HepG2 (cell line): ENCODE measurements at regions not wholly inside any gene's neighbourhood (a gene's known extent, or its start where the extent isn't known, plus 50 kb on each side); places are given as distances from the start of the nearest gene placed in this dataset.

ENCODE experiments used
- ATAC-seq: fragments of 200-7000 bp; cut with Tn5 transposase; 3 replicates; pipeline ENCODE4 v1.9.1; 2020; ENCODE audit warnings: mild to moderate bottlenecking, moderate library complexity
- BruUV-seq: library from RNA; stranded (reverse); fragments of 400-500 nt; replicated peaks from 2 replicates; lab custom pipeline; 2021; lab: Mats Ljungman, UMichigan
- CTCF ChIA-PET: fragments of 300-600 bp; formaldehyde crosslinking; extraction: SDS; loops from one replicate; lab custom pipeline; 2021; ENCODE audit warnings: low total read pairs, inconsistent platforms, low intra/inter-chr PET ratio; lab: Yijun Ruan, JAX
- POLR2A ChIA-PET: fragments of 350-600 bp; sonication (Branson Sonifier 250); formaldehyde crosslinking; loops from one replicate; lab custom pipeline; 2020; ENCODE audit warnings: antibody characterized with exemption, inconsistent platforms; lab: Yijun Ruan, JAX
- DNase-seq: peaks from one replicate; pipeline ENCODE4 v3.0.0-alpha.2; 2015; ENCODE audit warnings: low spot score
- FAIRE-seq: peaks from 3 replicates; lab custom pipeline; 2011; peaks lifted over from hg19 to GRCh38; lab: Jason Lieb, UNC
- H2AFZ ChIP-seq: one replicate; pipeline ENCODE4 v1.6.1; 2011; ENCODE audit warnings: low read length, inconsistent platforms
- H3K27ac ChIP-seq: fragments of 300-600 bp; 3 replicates; pipeline ENCODE4 v1.8.0; 2011; ENCODE audit warnings: mixed run types, mild to moderate bottlenecking, mixed read lengths, low read length, inconsistent platforms; ENCODE audit not compliant: insufficient read depth; ENCODE audit errors: extremely low read length
- H3K27me3 ChIP-seq, 2 experiments: fragments of 200-600 bp in 1 of 2; 2 replicates in 1 of 2; 3 replicates in 1 of 2; pipeline versions ENCODE4 v1.6.0 to v1.8.0; 2011; ENCODE audit warnings: low read length in 2 of 2, mild to moderate bottlenecking in 2 of 2, moderate library complexity in 2 of 2, inconsistent platforms in 1 of 2; ENCODE audit not compliant: insufficient read depth in 2 of 2, control insufficient read depth in 1 of 2
- H3K36me3 ChIP-seq, 2 experiments: fragments of 200-600 bp in 1 of 2; replicated peaks in 1 of 2; 2 replicates in 1 of 2; 3 replicates in 1 of 2; pipeline versions ENCODE4 v1.5.1 to v1.8.0; 2011; ENCODE audit warnings: low read length in 2 of 2, inconsistent platforms in 1 of 2; ENCODE audit not compliant: insufficient read depth in 2 of 2, control insufficient read depth in 1 of 2
- H3K4me1 ChIP-seq: 2 replicates; pipeline ENCODE4 v1.5.1; 2012; ENCODE audit warnings: low read length, inconsistent platforms; ENCODE audit not compliant: insufficient read depth
- H3K4me2 ChIP-seq: 2 replicates; pipeline ENCODE4 v1.6.0; 2011; ENCODE audit warnings: low read depth, low read length, inconsistent platforms
- H3K4me3 ChIP-seq, 3 experiments: fragments of 200-600 bp in 1 of 3; sonication (generic), shearing (Covaris generic) in 1 of 3; replicated peaks in 1 of 3; 2 replicates each; pipeline ENCODE4 v1.5.1; 2011 to 2016; ENCODE audit warnings: low read length in 3 of 3, inconsistent platforms in 2 of 3, low read depth in 2 of 3, mild to moderate bottlenecking in 2 of 3, control low read depth in 1 of 3, mixed read lengths in 1 of 3; ENCODE audit not compliant: insufficient read depth in 1 of 3
- H3K79me2 ChIP-seq: one replicate; pipeline ENCODE4 v1.6.1; 2011; ENCODE audit warnings: low read length, inconsistent platforms; ENCODE audit not compliant: insufficient read depth
- H3K9ac ChIP-seq: 2 replicates; pipeline ENCODE4 v1.6.0; 2011; ENCODE audit warnings: mild to moderate bottlenecking, low read depth, low read length, inconsistent platforms; ENCODE audit not compliant: insufficient read depth
- H3K9me3 ChIP-seq: 2 replicates; pipeline ENCODE4 v1.5.1; 2012; ENCODE audit warnings: mild to moderate bottlenecking, low read length
- H4K20me1 ChIP-seq: 2 replicates; pipeline ENCODE4 v1.6.0; 2011; ENCODE audit warnings: inconsistent platforms, mild to moderate bottlenecking, low read length, moderate library complexity; ENCODE audit not compliant: insufficient read depth
- ESRRA ChIP-seq: sonication (generic); formaldehyde crosslinking; IDR thresholded peaks from 2 replicates; pipeline ENCODE4 v1.5.1; 2020; ENCODE audit warnings: mild to moderate bottlenecking, low read depth, missing genetic modification reagents
- WGBS: methylation state at CpG from one replicate; pipeline ENCODE4 v1.1.6; 2017; ENCODE audit warnings: low lambda C conversion rate; 5-methylcytosine and 5-hydroxymethylcytosine counted together
- in situ Hi-C: cut with HindIII; loops from 2 replicates; pipeline ENCODE4 v1.10.0; 2017; ENCODE audit warnings: low pct_unique_long_range_greater_than_20kb; ENCODE audit not compliant: extremely low pct_ligation_motif_present
- intact Hi-C: fragments of 100-400 bp; cut with micrococcal nuclease; formaldehyde crosslinking; loops from one replicate; pipeline ENCODE4 v1.10.0; 2022; ENCODE audit not compliant: unreplicated experiment
- TF ChIP-seq, protein P1 (sequence below): sonication (generic); formaldehyde crosslinking; IDR thresholded peaks from 2 replicates; pipeline ENCODE4 v1.4.0; 2020; ENCODE audit warnings: low read depth, mild to moderate bottlenecking, missing genetic modification reagents

DNA sequence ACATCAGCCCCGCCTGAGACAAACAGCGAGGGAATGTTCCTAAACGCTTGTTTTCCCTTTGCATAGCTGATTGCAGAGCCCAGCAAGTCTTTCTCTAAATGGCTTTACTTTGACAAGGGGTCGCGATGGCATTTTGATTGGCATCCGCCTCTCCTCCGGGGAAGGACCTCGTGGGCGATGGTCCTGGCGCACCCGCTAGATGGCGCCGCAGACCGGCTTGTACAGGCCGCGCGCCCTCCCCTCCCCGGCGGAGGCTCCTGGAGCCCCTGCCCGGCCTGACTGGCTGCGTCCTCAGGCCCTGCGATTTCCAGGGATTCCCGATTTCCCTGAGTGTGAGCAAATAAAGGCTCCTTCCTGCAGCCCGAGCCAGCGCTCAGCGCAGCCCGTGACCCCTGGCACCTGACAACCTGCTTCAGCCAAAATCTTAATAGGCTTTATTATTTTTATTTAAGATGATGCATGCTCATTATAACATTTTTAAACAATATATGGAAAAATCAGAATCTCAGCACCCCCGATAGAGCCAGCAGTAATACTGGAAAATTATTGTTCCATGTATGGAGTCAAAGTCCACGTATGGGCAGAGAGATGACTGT lies 468.3 kb downstream of the AACS start (continued):
- TF ChIP-seq ESRRA (CRISPR knock-in tag), result no peak

DNA sequence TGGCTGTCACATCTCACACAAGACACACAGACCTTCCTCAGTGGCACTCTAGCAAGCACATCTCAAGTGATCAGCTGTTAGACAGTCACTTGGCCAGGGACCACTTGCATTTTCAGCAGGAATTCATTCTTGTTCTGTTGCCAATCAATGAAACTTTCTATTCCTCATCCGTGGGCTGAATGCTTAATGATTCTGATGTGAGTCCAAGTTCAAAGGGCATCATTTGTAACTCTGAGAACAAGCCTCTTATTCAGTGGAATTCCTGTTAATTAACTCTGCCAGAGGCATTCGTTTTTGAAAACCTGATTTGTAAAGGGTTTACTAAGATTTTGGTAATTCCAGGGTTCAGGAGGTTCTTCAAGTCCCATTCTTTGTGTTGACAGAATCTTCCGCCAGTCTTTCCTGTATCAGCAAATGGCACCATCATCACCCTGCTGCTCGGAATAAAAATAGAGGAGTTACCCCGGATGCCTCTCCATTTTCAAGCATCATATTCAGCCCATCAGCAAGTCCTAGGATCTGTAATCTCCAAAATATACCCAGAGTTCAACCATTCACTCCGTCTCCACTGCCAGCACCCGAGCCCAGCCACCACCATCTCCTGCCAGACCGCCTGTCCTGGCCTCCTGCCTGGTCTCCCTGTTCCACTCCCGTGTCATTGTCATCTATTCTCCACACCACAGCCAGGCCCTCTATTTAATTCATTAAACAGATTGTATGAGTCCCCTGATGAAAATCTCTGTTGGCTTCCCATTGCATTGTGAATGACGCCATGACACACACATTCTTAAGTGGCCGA lies 473.4 kb downstream of the AACS start:
- in situ Hi-C loops, result loop anchor here (10.0 to 25.0 kb wide), 4 partner anchors 146 to 1849 kb away; no protein-coding TSS in a partner anchor
- no peak overlapping the region for H3K9ac ChIP-seq
- H3K36me3 ChIP-seq, result no peaks in the 10 kb centered on the region
- ATAC-seq (no peak), DNase-seq (no peak), FAIRE-seq (no peak)
- ChIA-PET POLR2A (no interaction called here), CTCF (no interaction called here)
- no peak overlapping the region for H3K4me3 ChIP-seq
- H3K9me3 ChIP-seq, result no peaks in the 10 kb centered on the region
- no peak overlapping the region for H3K4me2 ChIP-seq
- no peak overlapping the region for H2AFZ ChIP-seq
- no peaks in the 10 kb centered on the region; a peak in 1 of 5 replicates for H3K27me3 ChIP-seq
- no peaks in the 10 kb centered on the region for H3K4me1 ChIP-seq
- 15% methylated on average over 11 of the region's 11 CpGs for WGBS
- BruUV-seq, result no TSS peak
- H3K79me2 ChIP-seq, result no peaks in the 10 kb centered on the region
- H4K20me1 ChIP-seq, result no peaks in the 10 kb centered on the region
- H3K27ac ChIP-seq, result no peak overlapping the region
- intact Hi-C loops, result no loop called here
- TF ChIP-seq, protein P1, sequence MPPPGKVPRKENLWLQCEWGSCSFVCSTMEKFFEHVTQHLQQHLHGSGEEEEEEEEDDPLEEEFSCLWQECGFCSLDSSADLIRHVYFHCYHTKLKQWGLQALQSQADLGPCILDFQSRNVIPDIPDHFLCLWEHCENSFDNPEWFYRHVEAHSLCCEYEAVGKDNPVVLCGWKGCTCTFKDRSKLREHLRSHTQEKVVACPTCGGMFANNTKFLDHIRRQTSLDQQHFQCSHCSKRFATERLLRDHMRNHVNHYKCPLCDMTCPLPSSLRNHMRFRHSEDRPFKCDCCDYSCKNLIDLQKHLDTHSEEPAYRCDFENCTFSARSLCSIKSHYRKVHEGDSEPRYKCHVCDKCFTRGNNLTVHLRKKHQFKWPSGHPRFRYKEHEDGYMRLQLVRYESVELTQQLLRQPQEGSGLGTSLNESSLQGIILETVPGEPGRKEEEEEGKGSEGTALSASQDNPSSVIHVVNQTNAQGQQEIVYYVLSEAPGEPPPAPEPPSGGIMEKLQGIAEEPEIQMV (CRISPR knock-in tag), result no peak
